Endothelial cell of umbilical vein (primary cell): ENCODE measurements at regions not wholly inside any gene's neighbourhood (a gene's known extent, or its start where the extent isn't known, plus 50 kb on each side); places are given as distances from the start of the nearest gene placed in this dataset.

Experiments
- BruUV-seq: library from RNA; stranded (reverse); fragments of 400-500 nt; replicated peaks from 2 replicates; lab custom pipeline; 2021; lab: Mats Ljungman, UMichigan
- CTCF ChIA-PET: fragments of 300-600, 350-600 bp; sonication (Branson Sonifier 250); formaldehyde crosslinking; loops from one replicate; lab custom pipeline; 2021; ENCODE audit warnings: antibody characterized with exemption, inconsistent platforms; lab: Charles Lee
- POLR2A ChIA-PET: fragments of 300-600, 350-600 bp; sonication (Branson Sonifier 250); formaldehyde crosslinking; loops from one replicate; lab custom pipeline; 2021; ENCODE audit warnings: antibody characterized with exemption, inconsistent platforms; lab: Charles Lee
- DNase-seq: peaks from one replicate; pipeline ENCODE4 v3.0.0-alpha.2; 2011; ENCODE audit warnings: low read depth, low spot score
- FAIRE-seq: peaks from 2 replicates; lab custom pipeline; 2011; peaks lifted over from hg19 to GRCh38; lab: Jason Lieb, UNC
- H2AFZ ChIP-seq: 2 replicates; pipeline ENCODE4 v1.6.0; 2012; ENCODE audit warnings: low read depth, low read length, control low read depth, inconsistent platforms
- H3K27ac ChIP-seq: 2 replicates; pipeline ENCODE4 v1.5.1; 2011; ENCODE audit warnings: low read depth, mild to moderate bottlenecking, control low read depth, low read length, moderate library complexity; ENCODE audit not compliant: insufficient read depth
- H3K27me3 ChIP-seq, 2 experiments: 2 replicates each; pipeline versions ENCODE4 v1.6.0 to v1.6.1; 2011; ENCODE audit warnings: low read length in 2 of 2, mixed read lengths in 1 of 2; ENCODE audit not compliant: control insufficient read depth in 2 of 2, insufficient read depth in 2 of 2
- H3K36me3 ChIP-seq, 2 experiments: 2 replicates in 1 of 2; 3 replicates in 1 of 2; pipeline ENCODE4 v1.5.1; 2011; ENCODE audit warnings: low read length in 2 of 2, mild to moderate bottlenecking in 1 of 2, moderate library complexity in 1 of 2; ENCODE audit not compliant: control insufficient read depth in 2 of 2, insufficient read depth in 2 of 2; ENCODE audit errors: extremely low read depth in 1 of 2
- H3K4me1 ChIP-seq: 3 replicates; pipeline ENCODE4 v1.5.1; 2011; ENCODE audit warnings: mild to moderate bottlenecking, low read length; ENCODE audit not compliant: control insufficient read depth, insufficient read depth; ENCODE audit errors: extremely low read depth
- H3K4me2 ChIP-seq: 2 replicates; pipeline ENCODE4 v1.6.1; 2011; ENCODE audit warnings: low read length, control low read depth, mixed read lengths; ENCODE audit not compliant: insufficient read depth
- H3K4me3 ChIP-seq, 3 experiments: fragments of 200-600 bp in 1 of 3; sonication (generic), shearing (Covaris generic) in 1 of 3; replicated peaks in 1 of 3; 2 replicates each; pipeline ENCODE4 v1.5.1; 2011 to 2016; ENCODE audit warnings: control low read depth in 3 of 3, low read length in 3 of 3, mild to moderate bottlenecking in 2 of 3, inconsistent platforms in 1 of 3, low read depth in 1 of 3, moderate library complexity in 1 of 3; ENCODE audit not compliant: insufficient read depth in 1 of 3
- H3K79me2 ChIP-seq: 2 replicates; pipeline ENCODE4 v1.6.0; 2012; ENCODE audit warnings: low read length, inconsistent platforms; ENCODE audit not compliant: control insufficient read depth, insufficient read depth
- H3K9ac ChIP-seq: replicated peaks from 2 replicates; pipeline ENCODE3; 2011; ENCODE audit warnings: low read length, control low read depth; ENCODE audit not compliant: insufficient read depth; ENCODE audit errors: extremely low read depth
- H3K9me1 ChIP-seq: replicated peaks from 3 replicates; pipeline ENCODE4 v1.6.0; 2011; ENCODE audit warnings: mild to moderate bottlenecking, low read length; ENCODE audit not compliant: control insufficient read depth, insufficient read depth; ENCODE audit errors: extremely low read depth
- H3K9me3 ChIP-seq: replicated peaks from 2 replicates; pipeline ENCODE4 v1.5.1; 2012; ENCODE audit warnings: low read length, inconsistent platforms; ENCODE audit not compliant: control insufficient read depth, insufficient read depth
- H4K20me1 ChIP-seq: replicated peaks from 2 replicates; pipeline ENCODE3; 2011; ENCODE audit warnings: mild to moderate bottlenecking, low read length; ENCODE audit not compliant: control insufficient read depth, insufficient read depth; ENCODE audit errors: extremely low read depth
- EZH2 ChIP-seq: IDR thresholded peaks from 2 replicates; pipeline ENCODE4 v1.6.1; 2012; ENCODE audit warnings: borderline replicate concordance, low read depth, mild to moderate bottlenecking, moderate library complexity, low read length, inconsistent platforms; ENCODE audit not compliant: severe bottlenecking
- FOS ChIP-seq: IDR thresholded peaks from 2 replicates; pipeline ENCODE4 v1.6.1; 2011; ENCODE audit warnings: mild to moderate bottlenecking, low read length, moderate library complexity, borderline replicate concordance; ENCODE audit not compliant: insufficient read depth
- GATA2 ChIP-seq: IDR thresholded peaks from 2 replicates; pipeline ENCODE4 v1.7.0; 2011; ENCODE audit warnings: low read depth, mild to moderate bottlenecking, moderate library complexity, mixed read lengths, low read length; ENCODE audit not compliant: insufficient read length, insufficient read depth
- JUN ChIP-seq: IDR thresholded peaks from 2 replicates; pipeline ENCODE4 v1.6.1; 2011; ENCODE audit warnings: borderline replicate concordance, low read depth; ENCODE audit not compliant: insufficient read length, insufficient read depth
- MYC ChIP-seq: IDR thresholded peaks from one replicate; pipeline ENCODE4 v1.6.1; 2011; ENCODE audit warnings: mild to moderate bottlenecking, low read depth, low read length
- POLR2A ChIP-seq: IDR thresholded peaks from 2 replicates; pipeline ENCODE4 v1.6.1; 2012; ENCODE audit warnings: low read depth, mild to moderate bottlenecking, control low read depth, low read length
- POLR2AphosphoS5 ChIP-seq: IDR thresholded peaks from 2 replicates; pipeline ENCODE4 v1.6.1; 2012; ENCODE audit warnings: low read depth, mild to moderate bottlenecking, control low read depth, low read length, moderate library complexity; ENCODE audit not compliant: insufficient read depth
- dilution Hi-C: fragments of 300-500 bp; cut with MboI; formaldehyde crosslinking; loops from one replicate; pipeline ENCODE4 v1.15.0; 2019; ENCODE audit warnings: low sequenced_read_pairs; ENCODE audit not compliant: extremely low pct_ligation_motif_present
- intact Hi-C: fragments of 100-400 bp; cut with micrococcal nuclease; formaldehyde crosslinking; loops from one replicate; pipeline ENCODE4 v1.10.0; 2022
- TF ChIP-seq, protein P1 (sequence below): IDR thresholded peaks from 2 replicates; pipeline ENCODE4 v1.6.1; 2011; ENCODE audit not compliant: insufficient read depth, insufficient read length
- TF ChIP-seq, protein P2 (sequence below), 2 donors: IDR thresholded peaks; 1 replicate in 1 of 2; 2 replicates in 1 of 2; pipeline ENCODE4 v1.5.1; 2011; ENCODE audit warnings: low read length in 2 of 2, mild to moderate bottlenecking in 2 of 2, moderate library complexity in 2 of 2, control low read depth in 1 of 2, inconsistent platforms in 1 of 2, low read depth in 1 of 2; ENCODE audit not compliant: insufficient read depth in 1 of 2; ENCODE audit errors: extremely low read depth in 1 of 2

DNA sequence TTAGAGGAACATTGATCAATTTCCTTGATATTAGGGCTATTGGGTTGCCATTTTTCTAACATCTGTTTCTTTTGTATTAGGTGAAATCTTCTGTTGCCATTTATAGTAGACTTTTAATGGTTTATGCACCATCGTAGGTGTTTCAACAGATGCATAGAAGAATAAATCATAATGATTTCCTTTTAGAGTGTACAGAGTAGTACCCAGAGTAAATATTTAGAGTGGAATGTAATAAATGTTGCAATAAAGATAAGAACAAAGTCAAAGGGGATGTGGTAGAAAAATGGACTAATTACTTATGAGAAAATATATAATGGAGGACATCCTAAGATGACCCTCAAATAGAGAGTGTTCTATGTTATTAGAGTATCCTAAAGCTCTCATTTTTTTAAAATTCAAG is 643.0 kb upstream of the CITED2 start:
- dilution Hi-C loops, result no loop called here
- POLR2A ChIA-PET, result no interaction called here
- FAIRE-seq, result no peak

GRCh38 chr6:140012150-140012549 is 637.7 kb upstream of the CITED2 start:
- ChIA-PET POLR2A (no interaction called here), CTCF (interaction anchor here (0.6 to 1.3 kb wide), 2 partner anchors 34 to 643 kb away, joined by 3 to 4 read pairs; no protein-coding TSS in a partner anchor)
- Histone ChIP-seq H3K9me1 (no peaks in the 10 kb centered on the region), H3K36me3 (no peaks in the 10 kb centered on the region), H3K4me2 (no peak overlapping the region), H3K9ac (no peak overlapping the region), H3K27ac (no peak overlapping the region), H3K9me3 (no peaks in the 10 kb centered on the region), H3K79me2 (no peaks in the 10 kb centered on the region), H3K27me3 (no peaks in the 10 kb centered on the region), H4K20me1 (no peaks in the 10 kb centered on the region), H3K4me1 (no peaks in the 10 kb centered on the region), H3K4me3 (no peak overlapping the region), H2AFZ (no peak overlapping the region)
- intact Hi-C loops (no loop called here), dilution Hi-C loops (no loop called here)
- no peak for DNase-seq
- BruUV-seq, result no TSS peak
- FAIRE-seq, result no peak
- TF ChIP-seq POLR2A (no peak), POLR2AphosphoS5 (no peak), JUN (no peak), FOS (no peak), MYC (no peak), EZH2 (no peak), GATA2 (no peak)
- TF ChIP-seq, protein P1, sequence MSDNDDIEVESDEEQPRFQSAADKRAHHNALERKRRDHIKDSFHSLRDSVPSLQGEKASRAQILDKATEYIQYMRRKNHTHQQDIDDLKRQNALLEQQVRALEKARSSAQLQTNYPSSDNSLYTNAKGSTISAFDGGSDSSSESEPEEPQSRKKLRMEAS, result no peak
- TF ChIP-seq, protein P2, sequence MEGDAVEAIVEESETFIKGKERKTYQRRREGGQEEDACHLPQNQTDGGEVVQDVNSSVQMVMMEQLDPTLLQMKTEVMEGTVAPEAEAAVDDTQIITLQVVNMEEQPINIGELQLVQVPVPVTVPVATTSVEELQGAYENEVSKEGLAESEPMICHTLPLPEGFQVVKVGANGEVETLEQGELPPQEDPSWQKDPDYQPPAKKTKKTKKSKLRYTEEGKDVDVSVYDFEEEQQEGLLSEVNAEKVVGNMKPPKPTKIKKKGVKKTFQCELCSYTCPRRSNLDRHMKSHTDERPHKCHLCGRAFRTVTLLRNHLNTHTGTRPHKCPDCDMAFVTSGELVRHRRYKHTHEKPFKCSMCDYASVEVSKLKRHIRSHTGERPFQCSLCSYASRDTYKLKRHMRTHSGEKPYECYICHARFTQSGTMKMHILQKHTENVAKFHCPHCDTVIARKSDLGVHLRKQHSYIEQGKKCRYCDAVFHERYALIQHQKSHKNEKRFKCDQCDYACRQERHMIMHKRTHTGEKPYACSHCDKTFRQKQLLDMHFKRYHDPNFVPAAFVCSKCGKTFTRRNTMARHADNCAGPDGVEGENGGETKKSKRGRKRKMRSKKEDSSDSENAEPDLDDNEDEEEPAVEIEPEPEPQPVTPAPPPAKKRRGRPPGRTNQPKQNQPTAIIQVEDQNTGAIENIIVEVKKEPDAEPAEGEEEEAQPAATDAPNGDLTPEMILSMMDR (IDR thresholded peaks at IDR 0.05; ENCODE audit: extremely low read depth in 1 of 2, insufficient read depth in 1 of 2, low read depth in 1 of 2, low read length in 2 of 2), result no peak

More for the DNA sequence above, 643.0 kb upstream of the CITED2 start:
- H3K36me3 ChIP-seq, result no peaks in the 10 kb centered on the region
- no peak overlapping the region for H3K9ac ChIP-seq
- TF ChIP-seq FOS, result no peak
- H2AFZ ChIP-seq, result no peak overlapping the region
- H3K9me1 ChIP-seq, result no peaks in the 10 kb centered on the region
- CTCF ChIA-PET, result interaction anchor here (1.3 to 1.6 kb wide), 2 partner anchors 233 to 798 kb away, joined by 3 to 4 read pairs; no protein-coding TSS in a partner anchor
- no peak overlapping the region for H3K4me2 ChIP-seq
- no peak overlapping the region for H3K27ac ChIP-seq
- no peaks in the 10 kb centered on the region for H4K20me1 ChIP-seq
- no peak for DNase-seq
- no peaks in the 10 kb centered on the region for H3K27me3 ChIP-seq
- no peaks in the 10 kb centered on the region for H3K4me1 ChIP-seq
- H3K4me3 ChIP-seq, result no peak overlapping the region
- H3K9me3 ChIP-seq, result no peaks in the 10 kb centered on the region
- H3K79me2 ChIP-seq, result no peaks in the 10 kb centered on the region
- BruUV-seq, result no TSS peak
- intact Hi-C loops, result no loop called here
